NCI-H460 (cell line): ENCODE measurements at regions not wholly inside any gene's neighbourhood (a gene's known extent, or its start where the extent isn't known, plus 50 kb on each side); places are given as distances from the start of the nearest gene placed in this dataset.
"Not testable (repeated sequence)": the region's sequence is repeated elsewhere in the genome, so short reads cannot be mapped to it uniquely, and the experiment has no call there.

Source experiments
- DNase-seq: peaks from one replicate; pipeline ENCODE4 v3.0.0-alpha.2; 2016; ENCODE audit warnings: low read depth; ENCODE audit errors: extremely low read depth

GRCh38 chr2:11949732-11950523 lies 203.5 kb downstream of the LPIN1 start:
- DNase-seq: no peak

- no peak for DNase-seq
Observed at GRCh38 chr2:11950896-11951295, 204.5 kb downstream of the LPIN1 start.

- DNase-seq: not testable (repeated sequence)
Observed at GRCh38 chr2:11951492-11951891, 205.1 kb downstream of the LPIN1 start.

DNA sequence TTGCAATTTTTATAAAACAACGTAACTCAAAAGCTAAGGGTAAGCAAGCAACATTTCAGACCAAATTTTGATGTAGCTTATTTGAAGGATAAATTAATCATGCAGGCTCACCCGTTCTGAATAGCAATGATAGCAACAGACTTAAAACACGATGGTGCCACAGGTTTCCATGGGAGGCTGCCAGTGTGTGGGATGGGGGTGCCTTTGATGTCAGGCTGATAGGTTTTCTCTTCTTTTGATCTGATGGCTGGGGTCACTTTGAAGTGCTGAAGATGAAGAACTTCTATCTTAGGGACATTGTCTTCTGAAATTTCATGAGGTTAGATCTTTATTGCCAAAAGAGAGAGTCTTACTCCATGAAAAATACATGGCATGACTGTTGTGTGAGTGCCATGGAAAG lies 206.8 kb downstream of the LPIN1 start:
- no peak for DNase-seq

DNA sequence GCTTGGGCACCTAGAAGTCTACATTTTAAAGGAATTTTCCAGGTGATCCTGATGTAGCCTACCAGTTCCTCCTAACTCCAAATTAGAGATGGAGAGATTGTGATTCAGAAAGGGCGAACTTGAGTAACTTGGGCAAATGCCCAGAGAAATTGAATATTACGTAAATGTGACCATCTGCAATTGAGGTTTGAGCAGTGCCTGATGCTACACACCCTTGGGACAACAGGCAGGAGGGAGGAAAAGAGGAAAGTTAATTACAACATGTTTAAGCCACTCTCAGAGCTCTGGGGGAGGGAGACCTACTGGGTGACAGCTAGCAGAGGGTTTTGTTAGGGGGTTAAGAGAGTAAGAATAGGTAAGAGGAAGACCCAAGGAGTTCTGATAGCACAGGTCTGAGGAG lies 208.9 kb downstream of the LPIN1 start:
- DNase-seq: no peak

DNA sequence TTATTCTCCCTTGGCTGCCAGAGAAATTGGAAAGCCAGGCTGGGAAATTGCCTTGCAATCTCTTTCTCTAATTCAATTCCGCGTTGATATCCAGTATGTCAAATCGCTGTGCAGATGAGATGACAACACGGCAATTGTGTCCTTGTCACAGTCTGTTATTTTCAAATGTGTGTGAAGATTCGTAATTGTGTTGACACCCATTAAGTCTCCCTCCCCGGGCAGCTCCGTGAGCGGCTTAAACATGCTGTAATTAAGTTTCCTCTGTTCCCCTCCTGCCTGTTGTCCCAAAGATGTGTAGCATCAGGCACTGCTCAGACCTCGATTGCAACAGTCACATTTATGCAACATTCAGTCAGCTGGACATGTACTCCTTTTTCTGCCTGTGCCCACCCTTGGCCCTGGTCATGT lies 209.5 kb downstream of the LPIN1 start:
- DNase-seq: no peak

- DNase-seq: no peak
Observed at GRCh38 chr2:11962707-11963328, 216.4 kb downstream of the LPIN1 start.

DNA sequence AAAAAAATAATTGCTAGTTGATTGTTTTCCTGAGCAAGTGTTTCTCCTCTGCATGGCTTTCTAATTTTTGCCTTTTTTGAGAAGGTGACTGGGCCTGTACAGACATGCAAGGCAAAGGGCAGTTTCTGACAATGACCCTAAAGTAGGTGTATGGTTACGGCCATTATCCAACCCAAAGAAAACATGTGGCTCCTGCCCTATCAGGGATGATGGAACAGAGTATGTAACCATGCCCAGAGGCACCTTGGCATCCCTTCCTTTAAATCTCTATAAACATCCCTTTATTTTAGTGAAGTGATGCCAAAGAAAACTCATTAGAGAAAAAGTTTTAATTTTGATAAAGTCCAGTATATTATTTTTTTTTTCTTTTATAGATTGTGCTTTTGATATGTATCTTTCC lies 217.5 kb downstream of the LPIN1 start:
- no peak for DNase-seq

DNA sequence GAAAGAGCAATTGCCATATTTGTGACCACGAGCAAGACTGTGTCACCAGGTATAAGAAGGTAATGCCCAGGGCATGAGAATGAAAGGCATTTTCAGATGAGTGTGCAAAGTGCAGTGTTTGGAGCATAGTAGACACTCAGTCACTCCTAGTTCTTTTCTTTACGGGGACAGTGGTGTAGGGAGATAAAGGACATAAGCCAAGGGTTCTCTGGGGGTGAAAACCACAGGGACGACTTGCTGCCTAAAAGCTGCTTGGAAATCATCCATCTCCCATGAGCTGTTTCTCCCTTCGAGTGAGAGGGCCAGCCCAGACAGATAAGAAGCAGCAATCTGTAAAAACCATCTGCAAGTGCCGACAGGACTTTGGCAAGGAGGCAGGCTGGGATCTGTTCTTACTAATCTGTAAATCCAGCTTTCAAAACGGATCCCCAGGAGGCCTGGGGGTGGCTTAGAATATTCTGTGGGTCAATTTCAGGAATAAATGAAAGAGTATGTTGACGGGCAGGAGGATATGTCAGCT lies 221.6 kb downstream of the LPIN1 start:
- no peak for DNase-seq

GRCh38 chr2:11968521-11968920 lies 222.1 kb downstream of the LPIN1 start:
- DNase-seq: no peak

DNA sequence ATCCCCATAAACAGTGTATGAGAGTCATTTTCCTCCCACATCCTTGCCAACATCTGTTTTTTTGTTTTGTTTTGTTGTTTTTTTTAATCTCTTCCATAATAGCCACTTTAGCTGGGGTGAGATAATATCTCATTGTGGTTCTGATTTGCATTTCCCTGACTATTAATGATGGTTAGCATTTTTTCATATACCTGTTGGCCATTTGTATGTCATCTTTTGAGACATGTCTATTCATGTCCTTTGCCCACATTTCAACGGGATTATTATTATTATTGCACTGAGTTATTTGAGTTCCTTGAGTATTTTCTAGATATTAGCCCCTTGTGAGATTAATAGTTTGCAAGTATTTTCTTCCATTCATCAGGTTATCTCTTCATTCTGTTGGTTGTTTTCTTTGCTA lies 223.3 kb downstream of the LPIN1 start:
- no peak for DNase-seq

GRCh38 chr2:11974573-11974972 lies 228.1 kb downstream of the LPIN1 start:
- DNase-seq: no peak

DNA sequence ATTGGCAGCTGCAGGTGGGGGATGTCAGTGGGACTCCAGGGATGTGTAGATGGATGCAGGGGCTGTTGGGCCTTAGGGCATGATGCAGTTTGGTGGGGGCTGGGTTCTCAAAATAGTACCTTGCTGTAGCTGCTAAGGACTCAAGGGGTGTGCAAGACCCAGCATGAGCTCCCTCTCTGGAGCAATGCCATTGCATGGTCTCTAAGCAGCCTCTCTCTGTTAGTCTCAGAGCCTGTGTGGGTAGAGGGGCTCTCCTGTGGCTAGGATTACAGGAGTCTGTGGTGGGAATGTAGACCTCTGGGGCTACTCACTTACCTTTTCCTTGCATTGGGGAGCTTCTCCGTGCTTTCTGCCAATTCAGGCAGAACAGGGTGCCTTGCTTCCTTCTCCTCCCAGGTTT lies 228.9 kb downstream of the LPIN1 start:
- DNase-seq: no peak

GRCh38 chr2:11976073-11976472 lies 229.6 kb downstream of the LPIN1 start:
- no peak for DNase-seq

GRCh38 chr2:11977766-11978524 lies 231.5 kb downstream of the LPIN1 start:
- DNase-seq: no peak

DNA sequence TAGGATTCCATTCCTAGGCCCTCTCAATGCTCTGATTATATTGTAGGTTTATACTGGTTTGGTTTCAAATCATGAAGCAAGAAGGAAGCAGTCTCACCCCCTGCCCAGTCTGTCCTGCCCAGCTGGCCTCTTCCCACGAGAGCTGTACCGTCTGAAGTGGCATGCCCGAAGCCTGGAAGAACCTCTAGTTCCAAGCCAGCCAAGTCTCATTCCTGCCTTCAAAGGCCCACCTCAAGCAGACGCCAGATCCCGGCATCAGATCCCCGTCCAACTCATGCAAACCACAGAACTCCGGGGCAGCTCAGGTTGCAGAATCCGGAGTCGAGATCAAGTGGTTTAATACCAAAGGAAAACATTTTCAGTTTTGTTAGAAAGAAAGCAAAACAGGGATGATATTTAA lies 234.4 kb downstream of the LPIN1 start:
- no peak for DNase-seq

DNA sequence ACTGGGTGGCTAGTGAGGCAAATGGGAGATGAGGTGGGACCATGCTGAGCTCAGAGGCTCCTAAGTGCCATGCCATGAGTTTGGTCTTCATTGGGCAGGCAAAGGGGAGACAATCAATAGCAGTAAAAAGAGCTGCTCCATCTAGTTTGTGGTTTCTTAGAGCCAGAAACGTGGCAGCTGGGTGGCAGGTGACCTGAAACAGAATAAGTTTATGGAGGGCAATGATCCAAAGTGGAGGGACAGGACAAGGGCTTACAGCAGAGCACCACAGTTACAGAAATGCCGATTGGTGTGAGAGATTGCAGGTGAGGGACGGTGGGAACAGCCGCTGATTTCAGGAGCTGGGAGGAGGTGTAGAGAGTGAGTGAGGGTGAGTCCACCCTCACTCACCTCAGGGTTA lies 237.0 kb downstream of the LPIN1 start:
- DNase-seq: no peak

GRCh38 chr2:11983870-11984269 lies 237.4 kb downstream of the LPIN1 start:
- no peak for DNase-seq

GRCh38 chr2:11984316-11985158 lies 238.1 kb downstream of the LPIN1 start:
- no peak for DNase-seq

- DNase-seq: no peak
Observed at GRCh38 chr2:11985817-11986566, 239.6 kb downstream of the LPIN1 start.
